ENCODE measurements at regions not wholly inside any gene's neighbourhood (a gene's known extent, or its start where the extent isn't known, plus 50 kb on each side); places are given as distances from the start of the nearest gene placed in this dataset.

GRCh38 chr10:128867210-128867609 is 599.8 kb upstream of the MGMT start:
- no peak for DNase-seq

DNA sequence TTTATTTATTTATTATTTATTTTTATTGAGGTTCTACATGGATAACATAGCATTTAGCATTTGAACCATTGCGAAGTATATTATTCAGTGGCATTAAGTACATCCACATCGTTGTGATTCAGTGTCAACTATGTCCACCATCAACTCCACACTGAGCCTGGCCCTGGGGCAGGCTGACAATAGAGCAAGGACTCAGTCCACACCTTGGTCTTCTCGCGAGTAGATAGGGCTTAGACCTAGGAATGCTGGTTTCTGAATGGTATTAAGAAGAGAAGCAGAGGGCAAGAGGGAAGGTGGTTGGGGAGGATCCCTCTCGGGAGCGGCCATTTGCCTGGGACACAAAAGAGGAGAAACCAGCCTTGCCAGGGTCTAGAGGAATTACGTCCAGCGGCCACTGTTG is 599.2 kb upstream of the MGMT start:
- no peak for DNase-seq

GRCh38 chr10:128868481-128868880 is 598.6 kb upstream of the MGMT start:
- no peak for DNase-seq

- DNase-seq: no peak
Measured at GRCh38 chr10:128869101-128869749, 597.8 kb upstream of the MGMT start.

DNA sequence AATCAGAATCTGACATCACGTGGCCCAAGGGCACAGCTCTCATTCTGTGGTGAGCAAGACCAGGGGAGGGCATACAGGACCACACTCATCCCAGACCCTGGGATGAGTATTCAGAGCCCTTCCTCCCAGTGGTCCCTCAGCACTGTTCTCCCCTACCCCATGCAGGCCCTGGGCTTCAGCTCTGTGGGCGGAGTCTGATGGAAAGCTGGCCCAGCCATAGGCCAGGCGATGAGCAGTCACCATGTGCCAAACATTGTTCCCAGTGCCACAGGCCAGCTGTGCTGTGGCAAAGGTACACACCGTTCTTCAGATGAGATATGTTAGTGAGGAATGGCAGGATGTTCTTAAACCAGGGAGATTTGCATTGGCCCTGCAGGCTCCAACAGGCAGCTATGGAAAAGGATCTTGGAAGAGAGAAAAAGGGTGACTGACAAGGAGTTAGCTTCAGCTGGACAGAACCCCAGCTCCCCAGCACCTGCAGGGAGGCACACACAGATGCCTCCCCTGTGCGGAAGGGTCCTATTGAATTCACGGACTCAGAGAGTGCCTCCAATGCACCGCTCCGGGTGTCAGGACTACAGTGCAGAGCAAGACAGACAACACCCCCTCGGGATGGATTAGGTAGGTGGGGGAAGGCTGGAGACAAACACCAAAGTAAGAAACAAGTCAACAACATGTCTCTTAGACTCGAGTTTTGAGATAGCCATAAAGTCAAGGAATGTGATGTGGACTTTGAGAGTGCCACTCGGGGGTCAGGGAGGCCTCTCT is 596.0 kb upstream of the MGMT start:
- no peak for DNase-seq

- DNase-seq: no peak
Measured at GRCh38 chr10:128871671-128872231, 595.3 kb upstream of the MGMT start.

DNA sequence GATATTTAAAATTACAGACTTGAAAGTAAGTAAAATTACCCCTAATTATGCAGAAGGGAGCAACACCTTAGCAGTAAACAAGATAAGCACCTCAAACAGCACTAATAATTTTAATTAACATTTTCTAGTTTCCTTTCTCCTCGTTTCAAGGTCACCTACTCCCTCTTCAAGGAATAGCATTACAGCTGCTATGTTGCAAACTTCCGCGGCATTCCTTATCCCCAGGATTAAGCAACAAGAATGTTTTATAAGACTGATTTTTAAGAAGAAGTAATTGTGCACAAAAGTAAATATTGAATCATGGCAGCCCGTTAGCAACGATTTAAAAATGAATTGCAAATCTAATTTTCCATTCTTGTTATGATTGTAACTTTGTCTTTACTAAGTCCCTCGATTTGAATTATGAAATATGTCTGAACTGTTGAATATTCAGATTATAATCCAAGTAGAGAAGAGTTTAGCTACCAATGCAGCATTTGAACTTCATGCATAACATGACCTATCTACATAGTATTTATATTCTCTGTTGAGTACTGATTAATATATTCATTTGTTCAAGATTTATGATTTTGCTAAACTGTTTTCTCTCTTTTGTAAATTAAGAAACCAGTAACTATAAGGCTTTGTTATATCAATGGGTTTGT is 593.5 kb upstream of the MGMT start:
- DNase-seq: no peak

- DNase-seq: no peak
Measured at GRCh38 chr10:128874331-128874730, 592.7 kb upstream of the MGMT start.

GRCh38 chr10:128875030-128875744 is 591.9 kb upstream of the MGMT start:
- DNase-seq: no peak

GRCh38 chr10:128875956-128876736 is 590.9 kb upstream of the MGMT start:
- DNase-seq: no peak

DNA sequence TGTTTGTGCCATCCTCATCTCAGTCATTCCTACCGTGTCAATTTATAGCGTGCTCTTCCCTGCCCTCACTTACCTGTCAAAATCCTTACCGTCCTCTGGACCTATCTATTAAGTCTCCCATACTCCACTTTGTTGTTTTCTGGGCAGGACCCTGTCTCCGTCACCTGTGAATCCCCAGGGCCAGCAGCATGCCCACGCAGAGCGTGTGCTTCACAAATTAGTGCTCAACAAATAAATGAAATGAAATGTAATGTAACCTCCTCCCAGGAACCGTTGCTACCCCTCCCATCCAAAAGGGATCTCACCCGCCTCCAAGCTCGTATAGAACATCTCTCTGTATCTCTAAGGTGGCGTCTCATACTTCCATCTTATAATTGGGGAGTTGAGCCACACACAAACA is 589.9 kb upstream of the MGMT start:
- DNase-seq: no peak

GRCh38 chr10:128877936-128878335 is 589.1 kb upstream of the MGMT start:
- no peak for DNase-seq

GRCh38 chr10:128879030-128879429 is 588.0 kb upstream of the MGMT start:
- no peak for DNase-seq

DNA sequence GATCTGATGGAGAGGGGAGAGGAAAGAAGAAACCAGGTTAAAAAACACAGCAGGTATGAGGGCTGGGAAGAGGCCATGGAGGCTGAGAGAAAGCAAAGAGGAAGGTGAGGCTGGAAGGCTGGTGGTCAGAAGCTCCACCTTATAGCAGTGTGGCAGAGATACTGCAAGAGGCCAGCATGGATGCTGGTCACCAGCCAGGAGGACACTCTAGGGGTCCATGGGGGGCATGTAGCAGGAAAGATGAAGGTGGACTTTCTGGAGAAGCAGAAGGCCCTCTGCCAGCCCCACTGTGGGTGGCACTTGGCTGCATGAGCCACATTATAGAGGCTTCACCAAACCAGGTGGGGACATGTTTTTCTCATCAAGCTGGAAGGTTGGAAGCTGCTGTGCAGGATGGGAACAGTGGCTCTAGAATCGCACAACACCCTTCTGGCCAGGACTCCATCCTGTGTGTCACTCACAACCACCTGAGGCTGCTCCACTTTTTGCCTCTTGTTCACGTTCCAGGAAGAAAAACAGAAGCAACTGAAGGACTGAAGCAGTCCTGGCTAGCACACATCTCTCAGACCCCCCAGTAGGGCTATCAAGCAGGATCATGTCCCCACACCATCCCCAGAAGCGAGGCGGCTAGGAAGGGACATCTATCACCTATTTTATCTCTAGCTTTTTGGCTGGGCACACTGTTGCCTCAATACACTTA is 587.5 kb upstream of the MGMT start:
- DNase-seq: no peak

GRCh38 chr10:128880159-128880725 is 586.8 kb upstream of the MGMT start:
- no peak for DNase-seq

GRCh38 chr10:128881086-128881485 is 586.0 kb upstream of the MGMT start:
- no peak for DNase-seq

GRCh38 chr10:128883231-128884032 is 583.6 kb upstream of the MGMT start:
- DNase-seq: no peak

DNA sequence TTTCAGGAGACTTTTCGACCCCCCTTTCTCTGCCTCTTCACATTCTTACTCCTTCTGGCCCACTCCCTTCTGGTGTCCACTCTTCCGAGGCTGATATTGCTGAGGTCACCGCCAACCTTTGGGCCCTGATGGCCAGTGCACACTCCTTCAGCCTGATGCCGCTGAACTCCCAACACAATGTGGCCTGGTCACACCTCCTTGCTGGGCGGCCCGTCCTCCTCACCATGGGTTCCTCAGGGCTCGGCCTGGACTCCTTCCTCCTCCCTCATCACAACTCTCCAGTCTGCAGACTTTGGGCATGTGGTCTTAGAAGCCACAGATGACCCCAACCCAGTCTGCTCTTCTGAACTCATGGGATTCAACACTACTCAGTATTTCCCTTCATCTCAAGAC is 583.0 kb upstream of the MGMT start:
- no peak for DNase-seq

DNA sequence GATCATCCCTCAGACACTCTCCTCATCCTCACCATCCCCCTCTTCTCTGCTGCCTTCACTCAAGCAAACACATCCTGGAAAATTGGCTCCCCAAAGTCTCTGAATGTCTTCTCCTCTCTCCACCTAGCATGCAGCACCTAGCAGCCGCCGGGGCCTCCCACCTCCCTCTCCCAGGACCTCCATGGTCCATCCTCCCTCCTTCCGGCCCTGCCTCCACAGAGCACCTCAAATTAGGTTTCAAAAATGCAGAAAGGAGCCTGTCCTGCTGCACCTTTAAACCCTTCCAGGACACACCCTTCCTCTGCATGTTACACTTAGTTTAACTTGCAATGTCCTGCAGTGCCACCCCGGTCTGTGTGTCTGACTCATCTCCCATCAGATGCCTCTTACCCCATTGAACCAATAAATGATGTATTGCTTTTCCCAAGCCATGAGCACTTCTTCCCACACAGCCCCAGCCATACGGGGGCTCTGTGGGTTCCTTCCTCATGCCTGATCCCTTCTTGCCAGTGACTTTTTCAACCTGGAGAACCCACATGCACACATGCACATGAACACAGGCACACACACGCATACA is 582.5 kb upstream of the MGMT start:
- DNase-seq: no peak
